ENCODE measurements at regions not wholly inside any gene's neighbourhood (a gene's known extent, or its start where the extent isn't known, plus 50 kb on each side); places are given as distances from the start of the nearest gene placed in this dataset.

DNA sequence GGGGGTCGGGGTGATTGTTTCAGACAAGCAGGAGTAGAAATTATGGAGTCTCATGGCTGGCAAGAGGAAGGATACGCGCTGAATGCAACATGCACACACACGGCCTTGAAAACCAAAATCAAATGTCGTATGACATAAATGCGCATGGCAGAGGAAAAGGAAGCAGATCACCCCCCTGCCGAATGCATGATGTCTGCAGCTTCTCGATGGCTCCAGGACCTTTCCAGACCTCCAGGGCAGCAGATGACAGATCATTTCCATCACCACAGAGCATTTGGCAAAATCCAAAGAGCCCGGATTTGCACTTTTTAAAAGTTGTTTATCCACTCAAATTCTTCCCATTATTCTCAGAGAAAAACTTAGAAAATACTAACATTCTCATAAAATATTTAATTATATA is 211.7 kb downstream of the NHLRC3 start:
- TF ChIP-seq, protein P1, sequence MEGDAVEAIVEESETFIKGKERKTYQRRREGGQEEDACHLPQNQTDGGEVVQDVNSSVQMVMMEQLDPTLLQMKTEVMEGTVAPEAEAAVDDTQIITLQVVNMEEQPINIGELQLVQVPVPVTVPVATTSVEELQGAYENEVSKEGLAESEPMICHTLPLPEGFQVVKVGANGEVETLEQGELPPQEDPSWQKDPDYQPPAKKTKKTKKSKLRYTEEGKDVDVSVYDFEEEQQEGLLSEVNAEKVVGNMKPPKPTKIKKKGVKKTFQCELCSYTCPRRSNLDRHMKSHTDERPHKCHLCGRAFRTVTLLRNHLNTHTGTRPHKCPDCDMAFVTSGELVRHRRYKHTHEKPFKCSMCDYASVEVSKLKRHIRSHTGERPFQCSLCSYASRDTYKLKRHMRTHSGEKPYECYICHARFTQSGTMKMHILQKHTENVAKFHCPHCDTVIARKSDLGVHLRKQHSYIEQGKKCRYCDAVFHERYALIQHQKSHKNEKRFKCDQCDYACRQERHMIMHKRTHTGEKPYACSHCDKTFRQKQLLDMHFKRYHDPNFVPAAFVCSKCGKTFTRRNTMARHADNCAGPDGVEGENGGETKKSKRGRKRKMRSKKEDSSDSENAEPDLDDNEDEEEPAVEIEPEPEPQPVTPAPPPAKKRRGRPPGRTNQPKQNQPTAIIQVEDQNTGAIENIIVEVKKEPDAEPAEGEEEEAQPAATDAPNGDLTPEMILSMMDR (IDR thresholded peaks at IDR 0.05), result no peak
- no peak for TF ChIP-seq POLR2A (IDR thresholded peaks at IDR 0.05)

All from adrenal gland (tissue), 5 donors.